HCT116 (cell line): ENCODE measurements at regions not wholly inside any gene's neighbourhood (a gene's known extent, or its start where the extent isn't known, plus 50 kb on each side); places are given as distances from the start of the nearest gene placed in this dataset.

Experiments used
- ATAC-seq: fragments of 200-7000 bp; cut with Tn5 transposase; 2 replicates; pipeline ENCODE4 v1.9.1; 2020; ENCODE audit warnings: mild to moderate bottlenecking, moderate library complexity
- BruUV-seq: library from RNA; stranded (reverse); fragments of 400-500 nt; replicated peaks from 2 replicates; lab custom pipeline; 2021; lab: Mats Ljungman, UMichigan
- CTCF ChIA-PET: fragments of 300-600 bp; sonication (Branson Sonifier 250); formaldehyde crosslinking; loops from one replicate; lab custom pipeline; 2021; ENCODE audit warnings: antibody characterized with exemption; lab: Charles Lee
- POLR2A ChIA-PET: fragments of 300-600, 350-600 bp; sonication (Branson Sonifier 250); formaldehyde crosslinking; loops from one replicate; lab custom pipeline; 2021; ENCODE audit warnings: antibody characterized with exemption; lab: Charles Lee
- RAD21 ChIA-PET, 2 experiments: fragments of 300-600 bp; sonication (Branson Sonifier 250); formaldehyde crosslinking; loops; one replicate each; lab custom pipeline; 2023; ENCODE audit warnings: low total read pairs in 2 of 2; ENCODE audit not compliant: uncharacterized antibody in 2 of 2, unreplicated experiment in 2 of 2, low non-redundant PET in 1 of 2; lab: Charles Lee
- DNase-seq: peaks from one replicate; pipeline ENCODE4 v3.0.0-alpha.2; 2010; ENCODE audit warnings: low read depth, low spot score
- H2AFZ ChIP-seq: fragments of 200-600 bp; shearing (Covaris generic), sonication (generic); 2 replicates; pipeline ENCODE4 v1.6.1; 2017; ENCODE audit warnings: low read depth, mixed run types, mixed read lengths, antibody characterized with exemption, low read length; ENCODE audit not compliant: poor library complexity, severe bottlenecking
- H3K27ac ChIP-seq: 2 replicates; pipeline ENCODE4 v1.5.1; 2012; ENCODE audit warnings: low read depth, low read length
- H3K27me3 ChIP-seq: fragments of 200-600 bp; sonication (generic); 2 replicates; pipeline ENCODE4 v1.6.1; 2016; ENCODE audit warnings: mixed run types, low read length, mixed read lengths; ENCODE audit not compliant: insufficient read depth
- H3K36me3 ChIP-seq, 2 experiments: fragments of 200-500 bp in 1 of 2; fragments of 200-600 bp in 1 of 2; sonication (Bioruptor generic) in 1 of 2; sonication (generic) in 1 of 2; 2 replicates each; pipeline versions ENCODE4 v1.5.1 to v1.6.1; 2014 to 2016; ENCODE audit warnings: low read length in 2 of 2, inconsistent platforms in 1 of 2, mixed read lengths in 1 of 2, mixed run types in 1 of 2; ENCODE audit not compliant: insufficient read depth in 2 of 2, control insufficient read depth in 1 of 2
- H3K4me1 ChIP-seq, 2 experiments: fragments of 200-600 bp in 1 of 2; sonication (generic) in 1 of 2; 2 replicates each; pipeline versions ENCODE4 v1.5.1 to v1.6.1; 2012 to 2017; ENCODE audit warnings: low read length in 2 of 2, inconsistent platforms in 1 of 2, mild to moderate bottlenecking in 1 of 2, mixed read lengths in 1 of 2, mixed run types in 1 of 2, moderate library complexity in 1 of 2; ENCODE audit not compliant: insufficient read depth in 2 of 2, control insufficient read depth in 1 of 2
- H3K4me2 ChIP-seq: fragments of 200-600 bp; sonication (generic); 2 replicates; pipeline ENCODE4 v1.6.1; 2017; ENCODE audit warnings: mixed run types, low read length, mixed read lengths
- H3K4me3 ChIP-seq, 2 experiments: fragments of 200-600 bp in 1 of 2; sonication (generic) in 1 of 2; replicated peaks in 1 of 2; 2 replicates each; pipeline ENCODE4 v1.5.1; 2011 to 2016; ENCODE audit warnings: low read length in 2 of 2, control low read depth in 1 of 2, low read depth in 1 of 2, mild to moderate bottlenecking in 1 of 2, mixed read lengths in 1 of 2, mixed run types in 1 of 2
- H3K79me2 ChIP-seq: fragments of 200-600 bp; sonication (generic); 2 replicates; pipeline ENCODE4 v1.6.1; 2017; ENCODE audit warnings: mild to moderate bottlenecking, mixed run types, low read length, moderate library complexity, mixed read lengths; ENCODE audit not compliant: insufficient read depth
- H3K9ac ChIP-seq: fragments of 200-600 bp; sonication (generic); 2 replicates; pipeline ENCODE4 v1.6.1; 2016; ENCODE audit warnings: low read length, mixed read lengths
- H3K9me2 ChIP-seq: fragments of 200-600 bp; sonication (generic), shearing (Covaris generic); 2 replicates; pipeline ENCODE4 v1.6.1; 2017; ENCODE audit warnings: mixed run types, mild to moderate bottlenecking, moderate library complexity; ENCODE audit not compliant: insufficient read depth
- H3K9me3 ChIP-seq, 2 experiments: fragments of 200-500 bp in 1 of 2; fragments of 200-600 bp in 1 of 2; sonication (Bioruptor generic) in 1 of 2; sonication (generic) in 1 of 2; 2 replicates each; pipeline ENCODE4 v1.6.1; 2014 to 2017; ENCODE audit warnings: low read length in 2 of 2, mixed read lengths in 2 of 2, inconsistent platforms in 1 of 2, low read depth in 1 of 2, mild to moderate bottlenecking in 1 of 2, mixed run types in 1 of 2, moderate library complexity in 1 of 2; ENCODE audit not compliant: control insufficient read depth in 1 of 2, insufficient read depth in 1 of 2
- H4K20me1 ChIP-seq: fragments of 200-600 bp; sonication (generic), shearing (Covaris generic); 2 replicates; pipeline ENCODE4 v1.6.1; 2017; ENCODE audit warnings: mixed run types, mild to moderate bottlenecking, moderate library complexity; ENCODE audit not compliant: insufficient read depth
- CBX3 ChIP-seq: IDR thresholded peaks from 2 replicates; pipeline ENCODE4 v1.6.1; 2012; ENCODE audit warnings: low read depth
- CEBPB ChIP-seq: IDR thresholded peaks from 2 replicates; pipeline ENCODE4 v1.6.1; 2012; ENCODE audit warnings: low read depth
- EGR1 ChIP-seq: IDR thresholded peaks from 2 replicates; pipeline ENCODE4 v1.6.1; 2012; ENCODE audit warnings: low read depth
- ELF1 ChIP-seq: IDR thresholded peaks from 2 replicates; pipeline ENCODE4 v1.6.1; 2012; ENCODE audit warnings: low read depth, borderline replicate concordance
- EZH2 ChIP-seq: fragments of 200-600 bp; sonication (generic); IDR thresholded peaks from 2 replicates; pipeline ENCODE4 v1.6.1; 2017; ENCODE audit warnings: antibody characterized with exemption, mixed run types
- EZH2phosphoT487 ChIP-seq: fragments of 200-600 bp; IDR thresholded peaks from 2 replicates; pipeline ENCODE4 v1.6.1; 2018; ENCODE audit warnings: antibody characterized with exemption, borderline replicate concordance
- FOSL1 ChIP-seq: IDR thresholded peaks from 2 replicates; pipeline ENCODE4 v1.6.1; 2012; ENCODE audit warnings: low read depth
- JUND ChIP-seq: IDR thresholded peaks from 2 replicates; pipeline ENCODE4 v1.6.1; 2012
- POLR2A ChIP-seq: IDR thresholded peaks from 2 replicates; pipeline ENCODE4 v1.7.0; 2011; ENCODE audit warnings: borderline replicate concordance; ENCODE audit not compliant: insufficient read depth, insufficient read length; ENCODE audit errors: extremely low read depth
- POLR2AphosphoS5 ChIP-seq: IDR thresholded peaks from 2 replicates; pipeline ENCODE4 v1.6.1; 2011; ENCODE audit warnings: mild to moderate bottlenecking, low read depth, low read length, moderate library complexity
- RAD21 ChIP-seq: IDR thresholded peaks from 2 replicates; pipeline ENCODE4 v1.6.1; 2012; ENCODE audit warnings: low read depth, mild to moderate bottlenecking
- SIN3A ChIP-seq: IDR thresholded peaks from 2 replicates; pipeline ENCODE4 v1.6.1; 2012; ENCODE audit warnings: low read depth
- SRF ChIP-seq: IDR thresholded peaks from 2 replicates; pipeline ENCODE4 v1.6.1; 2012; ENCODE audit warnings: low read depth
- TCF7L2 ChIP-seq: IDR thresholded peaks from 2 replicates; pipeline ENCODE4 v1.7.0; 2011; ENCODE audit warnings: borderline replicate concordance, inconsistent platforms; ENCODE audit not compliant: insufficient read depth, insufficient read length; ENCODE audit errors: extremely low read depth
- YY1 ChIP-seq: IDR thresholded peaks from 2 replicates; pipeline ENCODE4 v1.6.1; 2011; ENCODE audit warnings: low read length, low read depth, moderate library complexity, mild to moderate bottlenecking; ENCODE audit not compliant: insufficient replicate concordance; ENCODE audit errors: extremely low read depth
- intact Hi-C: fragments of 100-400 bp; cut with micrococcal nuclease; formaldehyde crosslinking; loops from 2 replicates; pipeline ENCODE4 v1.10.0; 2022
- TF ChIP-seq, protein P1 (sequence below): IDR thresholded peaks from 2 replicates; pipeline ENCODE4 v1.6.1; 2012
- TF ChIP-seq, protein P2 (sequence below): IDR thresholded peaks from 2 replicates; pipeline ENCODE4 v1.6.1; 2012; ENCODE audit warnings: low read depth
- TF ChIP-seq, protein P3 (sequence below): IDR thresholded peaks from 2 replicates; pipeline ENCODE4 v1.6.1; 2011; ENCODE audit warnings: mild to moderate bottlenecking, low read length, moderate library complexity; ENCODE audit not compliant: insufficient replicate concordance; ENCODE audit errors: extremely low read depth
- TF ChIP-seq, protein P4 (sequence below): IDR thresholded peaks from 2 replicates; pipeline ENCODE4 v1.6.1; 2012

DNA sequence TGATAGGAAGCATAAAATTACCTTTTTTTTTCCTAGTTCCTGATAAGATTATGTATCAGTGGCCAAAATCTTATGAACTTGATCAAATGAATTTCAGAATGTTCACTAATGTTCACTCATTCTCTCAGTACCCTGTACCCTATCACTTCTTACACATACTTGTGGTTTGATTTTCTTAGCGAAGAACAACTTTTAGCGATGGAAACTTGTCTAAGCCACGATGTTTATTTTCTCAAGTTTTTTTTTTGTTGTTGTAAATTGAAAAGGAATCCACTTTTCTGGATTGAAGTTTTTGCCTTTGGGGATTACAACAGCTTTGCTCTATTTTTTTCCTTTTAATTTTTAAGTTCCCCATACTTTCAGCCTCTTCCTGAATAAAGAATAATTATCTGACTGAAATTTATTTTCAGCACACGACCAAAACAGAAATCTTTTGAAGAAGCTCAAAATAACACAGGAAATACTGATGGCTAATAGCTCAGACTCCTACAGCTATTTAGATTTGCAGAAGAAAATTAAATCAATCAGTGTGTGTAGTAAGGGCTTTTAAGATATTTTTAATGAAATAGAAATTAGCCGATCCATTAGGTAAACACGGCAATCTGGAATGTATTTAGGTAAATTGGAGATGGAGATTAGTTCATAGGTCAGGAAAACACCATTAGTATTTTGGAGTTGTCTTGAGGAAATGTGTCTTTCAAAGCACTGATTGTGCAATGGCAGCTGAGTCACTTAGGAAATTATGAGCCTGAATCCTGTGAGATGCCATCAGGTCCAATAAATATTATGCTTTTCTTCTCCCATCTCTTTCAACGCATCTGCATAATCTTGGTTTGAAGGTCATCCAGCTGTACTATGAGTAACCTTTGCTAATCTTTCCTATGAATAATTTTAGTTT is 217.5 kb downstream of the GJA1 start:
- H3K79me2 ChIP-seq, result no peaks in the 10 kb centered on the region
- no peak overlapping the region for H3K4me3 ChIP-seq
- H4K20me1 ChIP-seq, result no peaks in the 10 kb centered on the region
- POLR2A ChIA-PET, result no interaction called here
- no peaks in the 10 kb centered on the region for H3K27me3 ChIP-seq
- RAD21 ChIA-PET, result no interaction called here
- CTCF ChIA-PET, result no interaction called here
- H3K27ac ChIP-seq, result no peak overlapping the region
- H3K9me2 ChIP-seq, result no peaks in the 10 kb centered on the region; the same call in 1 of the 2 replicates
- BruUV-seq, result no TSS peak
- no peaks in the 10 kb centered on the region for H3K4me1 ChIP-seq
- no peaks in the 10 kb centered on the region for H3K9me3 ChIP-seq
- intact Hi-C loops, result no loop called here
- ATAC-seq (no peak), DNase-seq (peak; percentile 18)
- H3K9ac ChIP-seq, result no peak overlapping the region
- H3K36me3 ChIP-seq, result no peaks in the 10 kb centered on the region
- no peak overlapping the region for H2AFZ ChIP-seq
- H3K4me2 ChIP-seq, result no peak overlapping the region
- no peak for TF ChIP-seq ELF1
- TF ChIP-seq, protein P1, sequence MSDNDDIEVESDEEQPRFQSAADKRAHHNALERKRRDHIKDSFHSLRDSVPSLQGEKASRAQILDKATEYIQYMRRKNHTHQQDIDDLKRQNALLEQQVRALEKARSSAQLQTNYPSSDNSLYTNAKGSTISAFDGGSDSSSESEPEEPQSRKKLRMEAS, result no peak
- TF ChIP-seq JUND, result peak; percentile 87
- TF ChIP-seq, protein P2, sequence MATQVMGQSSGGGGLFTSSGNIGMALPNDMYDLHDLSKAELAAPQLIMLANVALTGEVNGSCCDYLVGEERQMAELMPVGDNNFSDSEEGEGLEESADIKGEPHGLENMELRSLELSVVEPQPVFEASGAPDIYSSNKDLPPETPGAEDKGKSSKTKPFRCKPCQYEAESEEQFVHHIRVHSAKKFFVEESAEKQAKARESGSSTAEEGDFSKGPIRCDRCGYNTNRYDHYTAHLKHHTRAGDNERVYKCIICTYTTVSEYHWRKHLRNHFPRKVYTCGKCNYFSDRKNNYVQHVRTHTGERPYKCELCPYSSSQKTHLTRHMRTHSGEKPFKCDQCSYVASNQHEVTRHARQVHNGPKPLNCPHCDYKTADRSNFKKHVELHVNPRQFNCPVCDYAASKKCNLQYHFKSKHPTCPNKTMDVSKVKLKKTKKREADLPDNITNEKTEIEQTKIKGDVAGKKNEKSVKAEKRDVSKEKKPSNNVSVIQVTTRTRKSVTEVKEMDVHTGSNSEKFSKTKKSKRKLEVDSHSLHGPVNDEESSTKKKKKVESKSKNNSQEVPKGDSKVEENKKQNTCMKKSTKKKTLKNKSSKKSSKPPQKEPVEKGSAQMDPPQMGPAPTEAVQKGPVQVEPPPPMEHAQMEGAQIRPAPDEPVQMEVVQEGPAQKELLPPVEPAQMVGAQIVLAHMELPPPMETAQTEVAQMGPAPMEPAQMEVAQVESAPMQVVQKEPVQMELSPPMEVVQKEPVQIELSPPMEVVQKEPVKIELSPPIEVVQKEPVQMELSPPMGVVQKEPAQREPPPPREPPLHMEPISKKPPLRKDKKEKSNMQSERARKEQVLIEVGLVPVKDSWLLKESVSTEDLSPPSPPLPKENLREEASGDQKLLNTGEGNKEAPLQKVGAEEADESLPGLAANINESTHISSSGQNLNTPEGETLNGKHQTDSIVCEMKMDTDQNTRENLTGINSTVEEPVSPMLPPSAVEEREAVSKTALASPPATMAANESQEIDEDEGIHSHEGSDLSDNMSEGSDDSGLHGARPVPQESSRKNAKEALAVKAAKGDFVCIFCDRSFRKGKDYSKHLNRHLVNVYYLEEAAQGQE, result no peak
- TF ChIP-seq CEBPB, result peak; percentile 97
- TF ChIP-seq SIN3A, result no peak
- TF ChIP-seq CBX3, result 0 out of 2 replicates have a peak, but pooled peaks have one; percentile 33
- TF ChIP-seq, protein P3, sequence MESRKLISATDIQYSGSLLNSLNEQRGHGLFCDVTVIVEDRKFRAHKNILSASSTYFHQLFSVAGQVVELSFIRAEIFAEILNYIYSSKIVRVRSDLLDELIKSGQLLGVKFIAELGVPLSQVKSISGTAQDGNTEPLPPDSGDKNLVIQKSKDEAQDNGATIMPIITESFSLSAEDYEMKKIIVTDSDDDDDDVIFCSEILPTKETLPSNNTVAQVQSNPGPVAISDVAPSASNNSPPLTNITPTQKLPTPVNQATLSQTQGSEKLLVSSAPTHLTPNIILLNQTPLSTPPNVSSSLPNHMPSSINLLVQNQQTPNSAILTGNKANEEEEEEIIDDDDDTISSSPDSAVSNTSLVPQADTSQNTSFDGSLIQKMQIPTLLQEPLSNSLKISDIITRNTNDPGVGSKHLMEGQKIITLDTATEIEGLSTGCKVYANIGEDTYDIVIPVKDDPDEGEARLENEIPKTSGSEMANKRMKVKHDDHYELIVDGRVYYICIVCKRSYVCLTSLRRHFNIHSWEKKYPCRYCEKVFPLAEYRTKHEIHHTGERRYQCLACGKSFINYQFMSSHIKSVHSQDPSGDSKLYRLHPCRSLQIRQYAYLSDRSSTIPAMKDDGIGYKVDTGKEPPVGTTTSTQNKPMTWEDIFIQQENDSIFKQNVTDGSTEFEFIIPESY, result no peak
- no peak for TF ChIP-seq POLR2AphosphoS5
- TF ChIP-seq TCF7L2, result peak; percentile 77
- no peak for TF ChIP-seq POLR2A
- TF ChIP-seq SRF, result no peak
- TF ChIP-seq FOSL1, result peak; percentile 84
- no peak for TF ChIP-seq EGR1
- no peak for TF ChIP-seq RAD21
- no peak for TF ChIP-seq YY1
- TF ChIP-seq EZH2, result no peak
- TF ChIP-seq, protein P4, sequence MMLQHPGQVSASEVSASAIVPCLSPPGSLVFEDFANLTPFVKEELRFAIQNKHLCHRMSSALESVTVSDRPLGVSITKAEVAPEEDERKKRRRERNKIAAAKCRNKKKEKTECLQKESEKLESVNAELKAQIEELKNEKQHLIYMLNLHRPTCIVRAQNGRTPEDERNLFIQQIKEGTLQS, result peak; percentile 38; the same call in 1 of the 2 replicates
- TF ChIP-seq EZH2phosphoT487, result no peak
